Tibial nerve (tissue), 4 donors: ENCODE measurements at regions not wholly inside any gene's neighbourhood (a gene's known extent, or its start where the extent isn't known, plus 50 kb on each side); places are given as distances from the start of the nearest gene placed in this dataset.

Experiments used
- DNase-seq, 2 donors: peaks; one replicate each; pipeline ENCODE4 v3.0.0-alpha.2; 2019; ENCODE audit warnings: low spot score in 2 of 2
- H3K27ac ChIP-seq, 4 donors: fragments of 200-600 bp; sonication (generic) in 3 of 4; one replicate each; pipeline ENCODE4 v1.5.1; 2017 to 2019; ENCODE audit warnings: mild to moderate bottlenecking in 1 of 4
- H3K27me3 ChIP-seq, 2 donors: fragments of 200-600 bp; sonication (generic) in 1 of 2; one replicate each; pipeline versions ENCODE4 v1.5.1 to v1.6.0; 2017 to 2019
- H3K36me3 ChIP-seq, 3 donors: fragments of 200-600 bp; sonication (generic); one replicate each; pipeline ENCODE4 v1.5.1; 2018 to 2019
- H3K4me1 ChIP-seq, 4 donors: fragments of 200-600 bp; sonication (generic) in 3 of 4; one replicate each; pipeline ENCODE4 v1.5.1; 2017 to 2019
- H3K4me3 ChIP-seq, 4 donors: fragments of 200-600 bp; sonication (generic) in 3 of 4; one replicate each; pipeline ENCODE4 v1.5.1; 2017 to 2019; ENCODE audit warnings: mild to moderate bottlenecking in 1 of 4, moderate library complexity in 1 of 4
- H3K9me3 ChIP-seq, 4 donors: fragments of 200-600 bp; sonication (generic) in 3 of 4; one replicate each; pipeline ENCODE4 v1.5.1; 2017 to 2019
- EP300 ChIP-seq, 2 donors: sonication (generic); formaldehyde crosslinking; IDR thresholded peaks; one replicate each; pipeline ENCODE4 v1.6.1; 2017; ENCODE audit warnings: antibody characterized with exemption in 2 of 2, mild to moderate bottlenecking in 1 of 2
- POLR2A ChIP-seq, 2 donors: fragments of 450-650 bp; IDR thresholded peaks; one replicate each; pipeline ENCODE4 v1.6.1; 2017; ENCODE audit warnings: antibody characterized with exemption in 2 of 2, mild to moderate bottlenecking in 2 of 2, moderate library complexity in 2 of 2
- WGBS, 2 donors: methylation state at CpG; one replicate each; pipeline ENCODE4 v1.1.5; 2018; 5-methylcytosine and 5-hydroxymethylcytosine counted together
- TF ChIP-seq, protein P1 (sequence below), 5 experiments: fragments of 200-600 bp in 3 of 5; fragments of 450-650 bp in 2 of 5; sonication (generic) in 3 of 5; IDR thresholded peaks; one replicate each; pipeline ENCODE4 v1.5.1; 2016 to 2019; ENCODE audit warnings: antibody characterized with exemption in 5 of 5, mild to moderate bottlenecking in 3 of 5, moderate library complexity in 2 of 5

DNA sequence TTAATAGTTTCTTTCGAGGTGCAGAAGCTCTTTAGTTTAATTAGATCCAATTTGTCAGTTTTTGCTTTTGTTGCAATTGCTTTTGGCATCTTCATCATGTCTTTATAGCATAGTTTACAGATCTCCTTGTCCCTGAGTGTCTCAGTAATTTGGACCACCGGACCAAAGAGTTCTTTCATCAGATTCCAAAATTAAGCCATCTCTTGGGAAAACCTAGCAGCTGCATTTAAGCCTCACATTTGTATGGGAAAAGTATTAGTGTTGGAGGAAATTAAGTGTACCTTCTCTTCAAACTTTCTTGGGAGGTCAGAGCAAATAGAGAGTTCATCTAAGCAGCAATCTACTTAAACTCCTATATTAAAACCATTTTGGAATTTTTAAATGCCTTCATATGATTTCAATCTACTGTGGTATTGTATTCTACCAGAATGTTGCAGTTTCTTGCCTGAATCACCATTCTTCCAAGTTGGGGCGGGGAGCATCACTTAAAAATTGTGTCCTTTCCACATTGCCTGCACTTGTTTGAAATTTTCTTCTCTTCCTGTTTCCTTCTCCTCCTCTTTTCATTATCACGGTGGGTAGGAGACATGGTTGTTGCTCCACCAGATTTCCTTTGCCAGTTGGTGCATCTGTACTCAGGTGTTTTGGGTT lies 97.3 kb upstream of the DAB2 start:
- WGBS, 2 donors = 67 to 68% methylated on average over 4 of the region's 4 CpGs
- H3K4me3 ChIP-seq = no peak overlapping the region
- DNase-seq = no peak
- peaks cover 0 to 39% (median 11%) of the 10 kb centered on the region in 4 donors for H3K4me1 ChIP-seq
- no peak for TF ChIP-seq EP300 (IDR thresholded peaks at IDR 0.05)
- TF ChIP-seq, protein P1, sequence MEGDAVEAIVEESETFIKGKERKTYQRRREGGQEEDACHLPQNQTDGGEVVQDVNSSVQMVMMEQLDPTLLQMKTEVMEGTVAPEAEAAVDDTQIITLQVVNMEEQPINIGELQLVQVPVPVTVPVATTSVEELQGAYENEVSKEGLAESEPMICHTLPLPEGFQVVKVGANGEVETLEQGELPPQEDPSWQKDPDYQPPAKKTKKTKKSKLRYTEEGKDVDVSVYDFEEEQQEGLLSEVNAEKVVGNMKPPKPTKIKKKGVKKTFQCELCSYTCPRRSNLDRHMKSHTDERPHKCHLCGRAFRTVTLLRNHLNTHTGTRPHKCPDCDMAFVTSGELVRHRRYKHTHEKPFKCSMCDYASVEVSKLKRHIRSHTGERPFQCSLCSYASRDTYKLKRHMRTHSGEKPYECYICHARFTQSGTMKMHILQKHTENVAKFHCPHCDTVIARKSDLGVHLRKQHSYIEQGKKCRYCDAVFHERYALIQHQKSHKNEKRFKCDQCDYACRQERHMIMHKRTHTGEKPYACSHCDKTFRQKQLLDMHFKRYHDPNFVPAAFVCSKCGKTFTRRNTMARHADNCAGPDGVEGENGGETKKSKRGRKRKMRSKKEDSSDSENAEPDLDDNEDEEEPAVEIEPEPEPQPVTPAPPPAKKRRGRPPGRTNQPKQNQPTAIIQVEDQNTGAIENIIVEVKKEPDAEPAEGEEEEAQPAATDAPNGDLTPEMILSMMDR (IDR thresholded peaks at IDR 0.05) = no peak
- no peak for TF ChIP-seq POLR2A (IDR thresholded peaks at IDR 0.05)
- H3K27me3 ChIP-seq = no peaks in the 10 kb centered on the region
- H3K27ac ChIP-seq = no peak overlapping the region
- peaks cover 0 to 7% (median 0%) of the 10 kb centered on the region in 4 donors for H3K9me3 ChIP-seq
- no peaks in the 10 kb centered on the region for H3K36me3 ChIP-seq

DNA sequence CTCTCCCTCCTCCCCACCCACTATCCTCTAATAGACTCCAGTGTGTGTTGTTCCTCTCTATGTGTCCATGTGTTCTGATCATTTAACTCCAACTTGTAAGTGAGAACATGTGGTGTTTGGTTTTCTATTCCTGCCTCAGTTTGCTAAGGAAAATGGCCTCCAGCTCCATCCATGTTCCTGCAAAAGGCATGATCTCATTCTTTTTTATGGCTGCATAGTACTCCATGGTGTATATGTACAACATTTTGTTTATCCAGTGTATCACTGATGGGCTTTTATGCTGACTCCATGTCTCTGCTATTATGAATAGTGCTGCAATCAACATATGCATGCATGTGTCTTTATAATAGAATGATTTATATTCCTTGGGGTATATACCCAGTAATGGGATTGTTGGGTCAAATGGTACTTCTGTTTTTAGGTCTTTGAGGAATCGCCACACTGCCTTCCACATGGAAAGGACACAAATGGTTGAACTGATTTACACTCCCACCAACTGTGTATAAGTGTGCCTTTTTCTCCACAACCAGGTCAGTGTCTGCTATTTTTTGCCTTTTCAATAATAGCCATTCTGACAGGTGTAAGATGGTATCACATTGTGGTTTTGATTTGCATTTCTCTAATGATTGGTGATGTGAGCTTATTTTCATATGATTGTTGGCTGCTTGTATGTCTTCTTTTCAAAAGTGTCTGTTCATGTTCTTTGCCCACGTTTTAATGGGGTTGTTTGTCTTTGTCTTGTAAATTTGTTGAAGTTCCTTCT lies 96.5 kb upstream of the DAB2 start:
- Histone ChIP-seq H3K9me3 (peaks cover 0 to 7% (median 0%) of the 10 kb centered on the region in 4 donors), H3K36me3 (no peaks in the 10 kb centered on the region), H3K4me1 (peaks cover 0 to 35% (median 11%) of the 10 kb centered on the region in 4 donors), H3K27ac (peak overlapping the region in 1 of 4 donors; percentile 77), H3K4me3 (no peak overlapping the region), H3K27me3 (no peaks in the 10 kb centered on the region)
- 88 to 91% methylated on average over 2 of the region's 2 CpGs for WGBS, 2 donors
- DNase-seq = no peak
- TF ChIP-seq, protein P1 (IDR thresholded peaks at IDR 0.05) = no peak
- TF ChIP-seq EP300 (IDR thresholded peaks at IDR 0.05) (no peak), POLR2A (IDR thresholded peaks at IDR 0.05) (no peak)

DNA sequence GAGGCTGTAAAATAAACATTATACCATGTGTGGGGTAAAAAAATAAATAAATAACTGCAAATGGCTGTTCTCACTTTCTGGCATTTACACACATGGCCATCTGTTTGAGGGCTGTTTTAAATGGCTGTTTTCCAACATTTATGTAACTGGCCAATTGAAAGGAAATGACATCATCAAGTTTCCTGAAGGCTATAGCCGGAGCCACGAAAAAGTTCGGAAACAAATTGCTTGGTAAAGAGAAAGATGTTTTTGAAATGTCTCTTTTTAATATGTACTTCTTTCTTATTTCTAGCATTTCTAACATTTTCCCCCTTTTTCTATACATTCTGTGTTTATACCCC lies 95.4 kb upstream of the DAB2 start:
- Histone ChIP-seq H3K4me1 (peaks cover 0 to 35% (median 11%) of the 10 kb centered on the region in 4 donors), H3K36me3 (no peaks in the 10 kb centered on the region), H3K27ac (peak overlapping the region in 2 of 4 donors; percentile 66 to 77), H3K27me3 (no peaks in the 10 kb centered on the region), H3K9me3 (peaks cover 0 to 7% (median 0%) of the 10 kb centered on the region in 4 donors), H3K4me3 (peak overlapping the region in 1 of 4 donors; percentile 3)
- TF ChIP-seq, protein P1 (IDR thresholded peaks at IDR 0.05) = no peak
- peak; percentile 41 to 50 for TF ChIP-seq EP300 (IDR thresholded peaks at IDR 0.05)
- 1 to 8% methylated on average over 3 of the region's 3 CpGs for WGBS, 2 donors
- no peak for DNase-seq

DNA sequence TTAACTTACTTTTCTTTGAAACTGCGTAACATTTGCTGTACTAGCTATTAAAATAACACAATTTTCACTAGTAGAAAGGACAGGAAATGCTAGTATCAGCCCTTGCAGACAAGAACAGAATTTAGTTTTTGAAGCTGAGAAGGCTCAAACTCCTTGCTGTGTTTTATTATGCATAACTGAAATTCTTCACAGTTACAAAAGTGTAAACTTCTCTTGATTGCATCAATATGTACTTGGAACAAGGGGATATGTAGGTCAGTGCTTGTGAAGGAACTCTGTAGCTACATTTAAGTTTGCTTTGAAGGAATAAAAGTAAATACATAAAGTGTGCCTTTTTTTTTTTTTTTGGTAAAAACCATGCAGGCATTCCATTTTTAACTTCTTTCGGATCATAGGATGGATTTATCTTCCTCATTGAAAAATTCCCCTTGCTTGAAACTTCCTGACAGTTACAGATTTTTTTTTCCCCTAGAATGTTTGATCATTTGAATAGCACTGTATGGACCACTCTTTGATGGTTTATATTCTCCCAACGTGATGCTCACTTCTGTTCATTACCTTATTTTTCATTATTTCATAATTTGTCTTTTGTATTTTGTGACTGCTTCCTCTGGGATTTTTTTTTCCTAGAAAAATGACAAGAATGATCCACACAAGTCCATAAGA lies 94.9 kb upstream of the DAB2 start:
- DNase-seq = no peak
- Histone ChIP-seq H3K4me1 (peaks cover 0 to 35% (median 11%) of the 10 kb centered on the region in 4 donors), H3K4me3 (peak overlapping the region in 1 of 4 donors; percentile 3), H3K27ac (peak overlapping the region in 2 of 4 donors; percentile 66 to 77), H3K9me3 (peaks cover 0 to 7% (median 0%) of the 10 kb centered on the region in 4 donors), H3K36me3 (no peaks in the 10 kb centered on the region), H3K27me3 (no peaks in the 10 kb centered on the region)
- peak in 1 of 2 donors; percentile 49 for TF ChIP-seq EP300 (IDR thresholded peaks at IDR 0.05)
- TF ChIP-seq POLR2A (IDR thresholded peaks at IDR 0.05) = no peak
- WGBS, 2 donors = 32 to 36% methylated on average over 3 of the region's 3 CpGs

DNA sequence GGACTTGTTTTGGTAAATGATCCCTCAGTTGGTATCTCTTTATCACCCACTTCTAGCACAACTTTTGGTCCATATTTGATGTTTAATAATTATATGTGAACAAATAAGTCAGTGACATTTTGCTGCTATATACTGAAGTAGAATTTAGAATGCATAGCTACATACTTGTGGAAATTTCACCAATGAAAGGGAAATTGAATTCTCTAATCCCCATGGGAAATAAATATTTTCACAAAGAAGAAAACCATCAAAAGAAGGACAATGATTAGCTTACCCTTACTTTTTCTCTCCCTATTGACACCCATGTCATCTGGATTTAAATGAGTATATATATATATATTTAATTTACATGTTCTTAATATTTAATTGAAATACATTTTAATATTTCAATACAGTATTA lies 94.3 kb upstream of the DAB2 start:
- no peak for DNase-seq
- Histone ChIP-seq H3K4me3 (no peak overlapping the region), H3K27ac (peak overlapping the region in 1 of 4 donors; percentile 77), H3K4me1 (peaks cover 0 to 35% (median 11%) of the 10 kb centered on the region in 4 donors), H3K27me3 (no peaks in the 10 kb centered on the region), H3K9me3 (peaks cover 0 to 7% (median 0%) of the 10 kb centered on the region in 4 donors), H3K36me3 (no peaks in the 10 kb centered on the region)
- TF ChIP-seq EP300 (IDR thresholded peaks at IDR 0.05) = no peak
- no peak for TF ChIP-seq POLR2A (IDR thresholded peaks at IDR 0.05)
- TF ChIP-seq, protein P1 (IDR thresholded peaks at IDR 0.05) = no peak
